Activated T-helper 1 cell treated with anti-CD3 and anti-CD28 coated beads, Interleukin-12 subunit alpha, Interleukin-12 subunit beta, Interleukin-2, Interleukin-4 antibody, amounts not matched to agents 30 ng/mL and 10 ng/mL and 1 ng/mL, durations not matched to agents 14 hours and 24 hours and 36 hours (primary cell): ENCODE measurements at regions not wholly inside any gene's neighbourhood (a gene's known extent, or its start where the extent isn't known, plus 50 kb on each side); places are given as distances from the start of the nearest gene placed in this dataset.
"Not testable (repeated sequence)": the region's sequence is repeated elsewhere in the genome, so short reads cannot be mapped to it uniquely, and the experiment has no call there.

ENCODE experiments used
- DNase-seq: peaks from one replicate; pipeline ENCODE4 v3.0.0; 2021; ENCODE audit warnings: low spot score
- H3K27ac Mint-ChIP-seq: one replicate; pipeline ENCODE4 v1.8.0; 2021; ENCODE audit warnings: mild to moderate bottlenecking, mixed read lengths
- H3K27me3 Mint-ChIP-seq: one replicate; pipeline ENCODE4 v1.8.0; 2022; ENCODE audit warnings: mild to moderate bottlenecking, moderate library complexity, mixed read lengths; ENCODE audit not compliant: insufficient read depth
- H3K36me3 Mint-ChIP-seq: one replicate; pipeline ENCODE4 v1.8.0; 2021; ENCODE audit warnings: low read depth, mixed read lengths
- H3K4me1 Mint-ChIP-seq: one replicate; pipeline ENCODE4 v1.8.0; 2021; ENCODE audit warnings: low read depth, mixed read lengths
- H3K4me3 Mint-ChIP-seq: one replicate; pipeline ENCODE4 v1.8.0; 2021; ENCODE audit warnings: mild to moderate bottlenecking, moderate library complexity, mixed read lengths
- H3K9me3 Mint-ChIP-seq: one replicate; pipeline ENCODE4 v1.8.0; 2021; ENCODE audit warnings: mixed read lengths
- intact Hi-C: fragments of 100-400 bp; cut with micrococcal nuclease; formaldehyde crosslinking; loops from one replicate; pipeline ENCODE4 v1.15.1; 2024

- H3K36me3 Mint-ChIP-seq, result no peaks in the 10 kb centered on the region
- no peaks in the 10 kb centered on the region for H3K27me3 Mint-ChIP-seq
- no peak overlapping the region for H3K27ac Mint-ChIP-seq
- no peak for DNase-seq
- no peak overlapping the region for H3K4me3 Mint-ChIP-seq
- H3K9me3 Mint-ChIP-seq, result peaks cover 26% of the 10 kb centered on the region
- intact Hi-C loops, result no loop called here
- H3K4me1 Mint-ChIP-seq, result no peaks in the 10 kb centered on the region
Observed at GRCh38 chr14:84922370-84922769, 607.6 kb upstream of the FLRT2 start.

DNA sequence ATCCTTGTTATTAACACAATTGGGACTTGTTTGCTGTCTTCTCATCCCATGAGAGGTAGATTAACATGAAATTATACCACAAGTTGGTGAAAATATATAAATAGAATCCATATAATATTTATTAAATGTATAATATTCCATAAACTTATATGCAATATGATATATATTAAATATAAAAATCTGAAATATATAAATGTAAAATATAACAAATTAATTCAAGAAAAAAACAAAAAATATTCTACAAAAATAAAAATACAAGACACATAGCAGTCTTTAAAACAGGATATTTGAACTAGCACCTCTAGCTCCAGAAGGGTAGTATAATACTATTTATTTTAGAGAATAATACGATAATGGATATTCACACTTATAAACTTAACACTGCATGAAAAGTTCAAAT, 603.3 kb upstream of the FLRT2 start:
- peaks cover 18% of the 10 kb centered on the region for H3K9me3 Mint-ChIP-seq
- H3K27ac Mint-ChIP-seq, result no peak overlapping the region
- intact Hi-C loops, result no loop called here
- H3K4me3 Mint-ChIP-seq, result no peak overlapping the region
- no peaks in the 10 kb centered on the region for H3K36me3 Mint-ChIP-seq
- DNase-seq, result no peak
- no peaks in the 10 kb centered on the region for H3K4me1 Mint-ChIP-seq
- H3K27me3 Mint-ChIP-seq, result no peaks in the 10 kb centered on the region

DNA sequence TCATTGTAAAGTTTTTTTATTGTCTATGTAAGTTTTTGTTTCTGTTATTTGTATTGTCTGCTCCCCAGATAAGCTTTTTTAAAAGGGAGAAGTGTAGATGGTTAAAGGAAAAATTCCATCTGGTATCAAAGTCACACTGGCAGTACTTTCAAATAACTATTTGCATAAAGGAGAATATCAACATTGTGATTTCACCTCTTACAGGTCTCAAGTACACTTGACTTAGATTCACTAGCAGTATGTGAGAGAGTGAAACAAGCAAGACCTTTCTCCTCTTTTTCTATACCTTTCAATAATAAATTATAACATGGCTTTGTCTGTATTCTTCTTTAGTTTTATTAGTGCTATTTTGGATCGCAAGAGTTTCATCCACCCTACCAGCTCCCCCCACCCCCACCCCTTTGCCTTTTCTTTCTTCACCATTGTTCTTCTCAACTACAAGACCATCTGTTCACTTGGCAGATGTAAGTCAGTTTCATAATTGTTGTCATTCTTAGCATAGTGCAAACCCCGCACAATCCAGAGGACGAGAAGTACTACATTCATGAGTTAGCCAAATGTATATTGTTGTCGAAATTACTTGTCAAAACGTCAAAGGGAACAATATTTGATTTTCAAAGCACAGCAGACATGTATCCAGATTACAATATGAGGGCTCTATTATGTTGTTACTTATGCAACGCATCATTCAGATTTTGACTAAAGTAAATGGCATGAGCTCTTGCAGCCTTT, 602.7 kb upstream of the FLRT2 start:
- Mint-ChIP-seq H3K4me1 (no peaks in the 10 kb centered on the region), H3K36me3 (no peaks in the 10 kb centered on the region), H3K27ac (no peak overlapping the region), H3K9me3 (peaks cover 18% of the 10 kb centered on the region), H3K4me3 (no peak overlapping the region), H3K27me3 (no peaks in the 10 kb centered on the region)
- intact Hi-C loops, result no loop called here
- no peak for DNase-seq

DNA sequence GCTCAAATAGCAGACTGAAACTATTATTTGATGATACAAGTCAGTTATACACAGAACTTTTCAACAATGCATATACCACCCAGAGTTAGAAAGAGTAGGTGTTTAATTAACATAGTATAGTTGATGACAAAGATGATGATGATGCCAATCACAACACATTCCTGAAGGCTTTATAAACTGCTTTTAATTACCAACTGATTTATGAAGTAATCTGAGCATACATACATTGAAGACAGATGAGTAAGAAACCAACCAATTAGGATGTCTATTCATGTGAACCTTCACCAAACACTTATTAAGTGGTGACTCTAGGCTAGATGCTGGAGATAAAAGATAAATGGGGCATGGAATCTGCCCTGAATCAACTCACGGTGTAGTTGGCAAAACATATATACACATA, 600.9 kb upstream of the FLRT2 start:
- Mint-ChIP-seq H3K9me3 (peaks cover 18% of the 10 kb centered on the region), H3K36me3 (no peaks in the 10 kb centered on the region), H3K27me3 (no peaks in the 10 kb centered on the region), H3K27ac (no peak overlapping the region), H3K4me3 (no peak overlapping the region), H3K4me1 (no peaks in the 10 kb centered on the region)
- no peak for DNase-seq
- intact Hi-C loops, result no loop called here

- intact Hi-C loops, result no loop called here
- no peak overlapping the region for H3K4me3 Mint-ChIP-seq
- H3K4me1 Mint-ChIP-seq, result no peaks in the 10 kb centered on the region
- no peak overlapping the region for H3K27ac Mint-ChIP-seq
- no peaks in the 10 kb centered on the region for H3K36me3 Mint-ChIP-seq
- H3K27me3 Mint-ChIP-seq, result no peaks in the 10 kb centered on the region
- peaks cover 12% of the 10 kb centered on the region for H3K9me3 Mint-ChIP-seq
- DNase-seq, result no peak
Observed at GRCh38 chr14:84929834-84930233, 600.1 kb upstream of the FLRT2 start.

DNA sequence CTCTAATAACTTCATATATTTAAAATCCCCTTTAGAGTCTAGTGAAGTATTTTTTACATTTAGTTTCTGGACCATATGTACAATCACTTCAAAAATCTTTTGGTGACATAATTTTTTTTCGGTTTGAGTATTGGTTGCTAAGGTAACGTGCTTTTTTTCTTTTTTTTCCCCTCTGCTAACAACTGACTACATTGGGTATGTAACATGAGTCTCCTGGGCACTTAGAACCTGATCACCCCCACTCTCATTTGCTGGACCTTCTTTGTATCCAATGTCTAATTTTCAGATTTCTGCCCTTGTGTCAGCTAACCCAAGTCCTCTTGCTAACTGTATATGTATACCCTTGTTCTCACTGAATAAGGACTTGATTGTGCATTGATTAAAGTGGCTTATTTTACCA, 592.9 kb upstream of the FLRT2 start:
- no peaks in the 10 kb centered on the region for H3K4me1 Mint-ChIP-seq
- intact Hi-C loops, result no loop called here
- no peaks in the 10 kb centered on the region for H3K36me3 Mint-ChIP-seq
- H3K4me3 Mint-ChIP-seq, result no peak overlapping the region
- no peak overlapping the region for H3K27ac Mint-ChIP-seq
- H3K9me3 Mint-ChIP-seq, result peaks cover 9% of the 10 kb centered on the region
- no peak for DNase-seq
- no peaks in the 10 kb centered on the region for H3K27me3 Mint-ChIP-seq

GRCh38 chr14:84937449-84937848, 592.5 kb upstream of the FLRT2 start:
- no peak overlapping the region for H3K4me3 Mint-ChIP-seq
- no peak for DNase-seq
- no peaks in the 10 kb centered on the region for H3K4me1 Mint-ChIP-seq
- H3K9me3 Mint-ChIP-seq, result peaks cover 9% of the 10 kb centered on the region
- no peaks in the 10 kb centered on the region for H3K36me3 Mint-ChIP-seq
- H3K27me3 Mint-ChIP-seq, result no peaks in the 10 kb centered on the region
- no peak overlapping the region for H3K27ac Mint-ChIP-seq
- intact Hi-C loops, result no loop called here

GRCh38 chr14:84944901-84945300, 585.0 kb upstream of the FLRT2 start:
- H3K27me3 Mint-ChIP-seq, H3K9me3 Mint-ChIP-seq, DNase-seq, intact Hi-C loops, H3K4me3 Mint-ChIP-seq, H3K4me1 Mint-ChIP-seq, H3K27ac Mint-ChIP-seq, H3K36me3 Mint-ChIP-seq: not testable (repeated sequence)

DNA sequence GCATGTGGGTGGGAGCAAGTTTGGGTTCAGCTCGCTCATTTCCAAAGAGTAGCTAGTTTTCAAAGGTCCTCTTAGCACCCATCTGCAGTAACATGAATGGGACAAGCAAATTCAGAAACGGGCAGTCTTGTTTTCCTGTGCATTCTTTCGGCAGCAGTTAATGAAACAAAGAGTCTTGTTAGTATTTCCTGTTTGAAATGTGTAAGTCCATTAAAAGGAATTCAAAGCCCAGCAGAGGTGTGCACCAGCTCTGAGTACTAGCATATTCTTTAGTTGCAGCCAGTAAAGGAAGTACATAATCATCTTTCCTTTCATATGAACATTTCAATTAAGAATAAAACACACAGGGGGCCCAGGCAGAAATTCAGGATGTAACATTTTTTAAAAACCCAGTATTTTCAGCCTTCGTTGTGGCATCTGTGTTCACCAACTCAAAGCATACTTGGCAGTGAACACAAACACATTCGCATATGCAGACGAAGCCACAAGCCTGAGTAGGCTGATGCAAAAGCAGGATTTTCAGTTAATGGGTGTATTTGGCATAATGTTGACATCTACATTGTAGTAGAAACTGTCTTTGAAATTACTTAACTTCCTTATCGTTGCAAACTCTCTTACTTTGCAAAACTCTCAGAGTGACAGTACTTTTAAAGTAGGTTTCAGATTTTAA, 570.0 kb upstream of the FLRT2 start:
- Mint-ChIP-seq H3K36me3 (no peaks in the 10 kb centered on the region), H3K9me3 (peaks cover 31% of the 10 kb centered on the region), H3K27me3 (no peaks in the 10 kb centered on the region), H3K4me3 (no peak overlapping the region), H3K27ac (no peak overlapping the region), H3K4me1 (no peaks in the 10 kb centered on the region)
- intact Hi-C loops, result no loop called here
- no peak for DNase-seq

GRCh38 chr14:84961637-84962036, 568.3 kb upstream of the FLRT2 start:
- Mint-ChIP-seq H3K4me1 (no peaks in the 10 kb centered on the region), H3K9me3 (peaks cover 29% of the 10 kb centered on the region), H3K27ac (no peak overlapping the region), H3K27me3 (no peaks in the 10 kb centered on the region), H3K36me3 (no peaks in the 10 kb centered on the region), H3K4me3 (no peak overlapping the region)
- intact Hi-C loops, result no loop called here
- no peak for DNase-seq

DNA sequence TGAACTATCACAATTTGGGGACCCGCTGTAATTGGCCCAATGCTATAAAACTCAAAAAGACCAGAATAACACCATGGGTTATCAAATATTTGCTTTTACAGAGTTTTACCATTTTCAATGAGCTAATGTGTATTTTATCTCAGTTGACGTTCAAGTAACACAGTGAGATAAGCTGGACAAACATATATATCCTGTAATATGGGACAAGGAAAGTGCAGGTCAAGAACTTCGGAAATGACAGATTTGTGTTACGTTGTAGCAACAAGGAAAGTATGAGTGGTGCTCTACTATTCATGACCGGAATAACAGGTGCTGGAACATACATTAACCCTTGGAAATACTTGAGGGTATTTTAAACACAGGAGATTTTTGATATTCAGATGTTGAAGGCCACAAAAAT, 566.4 kb upstream of the FLRT2 start:
- Mint-ChIP-seq H3K36me3 (no peaks in the 10 kb centered on the region), H3K9me3 (peaks cover 21% of the 10 kb centered on the region), H3K4me3 (no peak overlapping the region), H3K27me3 (no peaks in the 10 kb centered on the region), H3K4me1 (no peaks in the 10 kb centered on the region), H3K27ac (no peak overlapping the region)
- intact Hi-C loops, result no loop called here
- no peak for DNase-seq

GRCh38 chr14:84965279-84965678, 564.7 kb upstream of the FLRT2 start:
- H3K9me3 Mint-ChIP-seq, result peaks cover 16% of the 10 kb centered on the region
- no peak overlapping the region for H3K4me3 Mint-ChIP-seq
- intact Hi-C loops, result no loop called here
- H3K27me3 Mint-ChIP-seq, result no peaks in the 10 kb centered on the region
- no peaks in the 10 kb centered on the region for H3K36me3 Mint-ChIP-seq
- H3K4me1 Mint-ChIP-seq, result no peaks in the 10 kb centered on the region
- H3K27ac Mint-ChIP-seq, result no peak overlapping the region
- DNase-seq, result no peak

GRCh38 chr14:84969501-84969900, 560.4 kb upstream of the FLRT2 start:
- intact Hi-C loops, result no loop called here
- peaks cover 11% of the 10 kb centered on the region for H3K9me3 Mint-ChIP-seq
- no peaks in the 10 kb centered on the region for H3K36me3 Mint-ChIP-seq
- H3K4me1 Mint-ChIP-seq, result no peaks in the 10 kb centered on the region
- no peak for DNase-seq
- no peak overlapping the region for H3K27ac Mint-ChIP-seq
- no peak overlapping the region for H3K4me3 Mint-ChIP-seq
- H3K27me3 Mint-ChIP-seq, result no peaks in the 10 kb centered on the region
